ENCODE measurements at regions not wholly inside any gene's neighbourhood (a gene's known extent, or its start where the extent isn't known, plus 50 kb on each side); places are given as distances from the start of the nearest gene placed in this dataset.

GRCh38 chr7:20267482-20267881 lies 50.3 kb upstream of the MACC1 start:
- Mint-ChIP-seq H3K4me3 (no peak overlapping the region), H3K27me3 (no peaks in the 10 kb centered on the region), H3K36me3 (ENCODE audit: low read depth) (no peaks in the 10 kb centered on the region), H3K4me1 (no peaks in the 10 kb centered on the region), H3K27ac (no peak overlapping the region), H3K9me3 (no peaks in the 10 kb centered on the region)
- ChIA-PET POLR2A (no interaction called here), CTCF (interaction anchor here (1.0 kb wide), 1 partner anchor 9 kb away, joined by 3 read pairs; no protein-coding TSS in a partner anchor)
- no peak for DNase-seq

- no peak overlapping the region for H3K4me3 Mint-ChIP-seq
- no peaks in the 10 kb centered on the region for H3K27me3 Mint-ChIP-seq
- no peak for DNase-seq
- no peaks in the 10 kb centered on the region for H3K4me1 Mint-ChIP-seq
- CTCF ChIA-PET: no interaction called here
- H3K9me3 Mint-ChIP-seq: no peaks in the 10 kb centered on the region
- no peaks in the 10 kb centered on the region for H3K36me3 Mint-ChIP-seq (ENCODE audit: low read depth)
- H3K27ac Mint-ChIP-seq: no peak overlapping the region
- POLR2A ChIA-PET: no interaction called here
Measured at GRCh38 chr7:20268824-20269223, 51.6 kb upstream of the MACC1 start.

DNA sequence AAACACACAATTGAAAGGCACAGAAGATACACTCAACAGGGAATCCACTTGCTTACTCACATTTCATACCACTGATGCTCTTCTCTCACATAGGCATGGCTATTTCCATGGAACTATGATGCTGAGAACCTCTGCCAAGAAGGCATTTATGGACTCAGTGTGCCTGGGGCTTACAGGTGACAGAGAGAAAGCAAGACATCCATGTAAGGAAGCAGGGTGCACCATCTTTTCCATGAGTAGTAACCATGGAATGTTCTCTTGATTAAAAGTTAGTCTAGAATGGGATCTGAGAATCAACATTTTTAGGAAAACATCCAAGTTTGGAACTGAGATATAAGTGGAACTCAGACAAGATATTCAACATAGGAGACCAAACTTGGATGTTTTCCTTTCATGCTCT lies 52.5 kb upstream of the MACC1 start:
- Mint-ChIP-seq H3K4me1 (no peaks in the 10 kb centered on the region), H3K4me3 (no peak overlapping the region), H3K36me3 (ENCODE audit: low read depth) (no peaks in the 10 kb centered on the region), H3K9me3 (no peaks in the 10 kb centered on the region), H3K27ac (no peak overlapping the region), H3K27me3 (no peaks in the 10 kb centered on the region)
- no peak for DNase-seq
- CTCF ChIA-PET: no interaction called here
- POLR2A ChIA-PET: no interaction called here

DNA sequence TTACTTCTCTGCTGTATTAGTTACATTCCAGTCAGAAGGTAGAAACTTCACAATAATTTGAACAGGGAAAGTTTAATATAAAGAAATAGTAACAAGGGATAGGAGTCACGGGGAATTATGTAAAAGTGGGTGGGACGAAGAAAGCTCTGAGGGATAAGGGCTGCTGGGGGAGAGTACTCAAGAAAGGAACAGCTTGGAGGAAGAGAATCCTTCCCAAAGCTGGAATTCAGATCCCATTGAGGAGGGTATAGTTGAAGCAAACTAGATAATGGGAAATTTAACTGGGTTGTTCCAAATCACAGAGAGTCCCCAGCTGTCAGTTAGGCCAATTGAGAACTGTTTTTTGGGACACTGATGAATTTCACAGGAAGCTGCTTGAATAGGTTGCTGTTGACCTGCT lies 53.2 kb upstream of the MACC1 start:
- ChIA-PET CTCF (no interaction called here), POLR2A (no interaction called here)
- Mint-ChIP-seq H3K36me3 (ENCODE audit: low read depth) (no peaks in the 10 kb centered on the region), H3K4me1 (no peaks in the 10 kb centered on the region), H3K4me3 (no peak overlapping the region), H3K27ac (no peak overlapping the region), H3K9me3 (no peaks in the 10 kb centered on the region), H3K27me3 (no peaks in the 10 kb centered on the region)
- no peak for DNase-seq

DNA sequence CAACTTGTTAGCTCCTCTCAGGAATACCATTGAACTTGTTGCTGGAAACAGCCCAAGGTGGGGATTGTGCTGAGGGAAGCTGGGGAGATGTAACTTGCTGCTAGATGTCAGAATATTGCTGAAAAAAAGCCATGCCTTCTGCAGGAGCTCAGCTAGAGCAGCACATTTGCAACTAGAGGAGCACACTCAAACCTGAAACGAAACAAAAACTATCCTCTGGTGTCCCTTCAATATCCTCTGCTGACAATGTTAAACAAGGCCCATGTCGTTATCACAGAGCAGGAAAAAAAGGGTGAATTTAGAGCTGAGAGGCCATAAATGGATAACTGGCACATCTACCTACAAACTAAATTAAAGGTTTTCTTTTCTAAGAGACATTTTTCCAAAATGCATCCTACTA lies 53.7 kb upstream of the MACC1 start:
- H3K4me3 Mint-ChIP-seq: no peak overlapping the region
- POLR2A ChIA-PET: no interaction called here
- CTCF ChIA-PET: no interaction called here

DNA sequence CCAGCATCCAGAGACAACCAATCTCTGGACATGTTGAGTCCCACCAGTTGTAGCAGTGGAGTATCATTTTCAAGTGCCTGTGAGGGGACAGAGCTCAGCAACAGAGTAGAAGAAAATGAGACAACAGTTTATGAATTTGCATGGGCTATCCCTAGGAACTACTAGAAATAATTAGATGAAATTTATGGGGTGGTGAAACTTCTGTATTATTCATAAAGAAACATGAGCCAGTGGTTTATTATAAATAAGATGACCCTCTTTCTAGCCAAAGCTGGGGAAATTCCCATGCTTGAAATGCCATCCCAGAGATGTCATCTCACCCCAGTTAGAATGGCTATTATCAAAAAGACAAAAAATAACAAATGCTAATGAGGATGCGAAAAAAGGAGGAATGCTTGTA lies 55.1 kb upstream of the ITGB8 start:
- Mint-ChIP-seq H3K27ac (no peak overlapping the region), H3K27me3 (no peaks in the 10 kb centered on the region), H3K4me3 (no peak overlapping the region), H3K4me1 (no peaks in the 10 kb centered on the region), H3K36me3 (ENCODE audit: low read depth) (no peaks in the 10 kb centered on the region), H3K9me3 (no peaks in the 10 kb centered on the region)
- ChIA-PET CTCF (interaction anchor here (1.2 kb wide), 1 partner anchor 8 kb away, joined by 3 read pairs; no protein-coding TSS in a partner anchor), POLR2A (no interaction called here)
- DNase-seq: no peak

More for the DNA sequence above, 53.7 kb upstream of the MACC1 start:
- Mint-ChIP-seq H3K27ac (no peak overlapping the region), H3K4me1 (no peaks in the 10 kb centered on the region), H3K27me3 (no peaks in the 10 kb centered on the region), H3K9me3 (no peaks in the 10 kb centered on the region), H3K36me3 (ENCODE audit: low read depth) (no peaks in the 10 kb centered on the region)
- DNase-seq: no peak

DNA sequence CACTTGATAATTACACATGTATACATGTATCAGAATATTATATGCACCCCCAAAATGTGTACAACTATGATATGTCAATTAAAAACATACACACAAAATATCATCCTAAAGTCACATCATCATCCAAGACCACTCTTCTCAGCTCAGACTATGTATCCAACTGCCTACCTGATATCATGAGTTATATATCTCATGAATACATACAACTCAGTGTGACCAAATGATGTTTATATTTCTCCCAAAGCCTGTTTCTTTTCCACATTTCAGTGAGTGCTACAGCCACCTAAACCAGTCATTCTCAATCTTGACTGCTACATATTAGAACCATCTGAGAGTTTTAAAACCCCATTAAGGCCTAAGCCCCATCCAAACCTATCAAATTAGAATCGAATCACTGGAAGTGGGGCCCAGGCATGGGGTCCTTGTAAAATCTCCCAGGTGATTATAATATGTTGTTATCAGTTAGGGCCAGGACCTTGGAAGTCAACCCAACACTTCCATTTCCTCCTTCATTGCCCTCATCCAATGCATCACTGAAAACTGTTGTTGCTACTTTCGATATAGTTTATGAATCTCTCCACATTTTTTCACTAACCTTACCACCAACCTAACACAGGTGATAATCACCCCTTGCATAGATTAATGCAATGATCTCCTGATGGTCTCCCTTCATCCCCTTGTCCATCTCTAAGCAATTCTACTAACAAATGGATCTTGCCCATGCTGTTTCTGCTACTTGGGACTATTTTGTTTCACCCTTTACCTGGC lies 53.8 kb upstream of the ITGB8 start:
- ChIA-PET CTCF (interaction anchor here (1.2 kb wide), 1 partner anchor 10 kb away, joined by 3 read pairs; no protein-coding TSS in a partner anchor), POLR2A (no interaction called here)
- Mint-ChIP-seq H3K4me1 (no peaks in the 10 kb centered on the region), H3K36me3 (ENCODE audit: low read depth) (no peaks in the 10 kb centered on the region), H3K27ac (no peak overlapping the region), H3K4me3 (no peak overlapping the region), H3K27me3 (no peaks in the 10 kb centered on the region), H3K9me3 (no peaks in the 10 kb centered on the region)
- DNase-seq: no peak

GRCh38 chr7:20279979-20280378 lies 50.7 kb upstream of the ITGB8 start:
- Mint-ChIP-seq H3K36me3 (ENCODE audit: low read depth) (no peaks in the 10 kb centered on the region), H3K4me3 (no peak overlapping the region), H3K9me3 (no peaks in the 10 kb centered on the region), H3K4me1 (no peaks in the 10 kb centered on the region), H3K27me3 (no peaks in the 10 kb centered on the region), H3K27ac (no peak overlapping the region)
- POLR2A ChIA-PET: no interaction called here
- DNase-seq: no peak
- CTCF ChIA-PET: no interaction called here

DNA sequence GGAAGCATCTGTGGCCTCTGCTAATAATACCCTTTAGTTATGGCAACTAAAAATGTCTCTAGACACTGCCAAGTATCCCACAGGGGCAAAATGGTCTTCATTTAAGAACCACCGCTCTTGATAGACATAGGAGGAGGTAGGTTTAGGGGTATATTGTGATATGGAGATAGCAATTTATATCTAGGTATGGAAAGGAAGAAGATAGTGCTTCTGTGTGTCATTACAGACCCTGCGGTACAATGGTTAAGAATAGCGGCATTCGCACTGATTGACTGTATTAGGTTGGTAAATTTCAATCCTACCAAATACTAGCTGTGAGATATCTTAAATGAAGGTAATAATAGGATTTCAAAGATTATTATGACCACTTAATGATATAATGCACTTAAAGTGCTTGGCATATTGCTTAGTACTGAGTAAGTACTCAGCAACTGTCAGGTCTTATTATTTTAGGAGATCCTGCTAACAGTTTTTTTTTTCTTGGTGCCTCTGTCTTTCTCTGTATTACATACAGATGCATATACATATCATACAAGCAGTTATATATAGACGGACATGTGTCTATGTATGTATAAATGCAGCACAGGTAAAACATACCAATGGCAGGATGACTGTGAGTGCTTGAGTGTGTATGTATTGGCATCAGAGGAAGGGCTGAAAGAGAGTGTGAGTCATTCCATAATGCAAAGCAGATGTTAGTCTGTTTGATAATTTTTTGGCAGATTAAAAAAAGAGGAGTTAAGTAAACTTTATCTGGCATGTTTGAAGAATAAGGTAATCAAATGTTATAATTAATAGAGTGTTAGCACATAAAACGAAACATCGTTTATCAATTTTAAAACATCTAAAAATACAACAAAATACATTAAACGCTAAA lies 50.0 kb upstream of the ITGB8 start:
- ChIA-PET POLR2A (no interaction called here), CTCF (no interaction called here)
- H3K27ac Mint-ChIP-seq: no peak overlapping the region
- no peaks in the 10 kb centered on the region for H3K36me3 Mint-ChIP-seq (ENCODE audit: low read depth)
- no peak for DNase-seq
- H3K27me3 Mint-ChIP-seq: no peaks in the 10 kb centered on the region
- H3K9me3 Mint-ChIP-seq: no peaks in the 10 kb centered on the region
- H3K4me1 Mint-ChIP-seq: no peaks in the 10 kb centered on the region
- H3K4me3 Mint-ChIP-seq: no peak overlapping the region

All from activated CD4-positive, alpha-beta T cell treated with anti-CD3 and anti-CD28 coated beads, Interleukin-2, amount 10 ng/mL, durations not matched to agents 7 days and 5 days (primary cell).